ENCODE measurements at regions not wholly inside any gene's neighbourhood (a gene's known extent, or its start where the extent isn't known, plus 50 kb on each side); places are given as distances from the start of the nearest gene placed in this dataset.

DNA sequence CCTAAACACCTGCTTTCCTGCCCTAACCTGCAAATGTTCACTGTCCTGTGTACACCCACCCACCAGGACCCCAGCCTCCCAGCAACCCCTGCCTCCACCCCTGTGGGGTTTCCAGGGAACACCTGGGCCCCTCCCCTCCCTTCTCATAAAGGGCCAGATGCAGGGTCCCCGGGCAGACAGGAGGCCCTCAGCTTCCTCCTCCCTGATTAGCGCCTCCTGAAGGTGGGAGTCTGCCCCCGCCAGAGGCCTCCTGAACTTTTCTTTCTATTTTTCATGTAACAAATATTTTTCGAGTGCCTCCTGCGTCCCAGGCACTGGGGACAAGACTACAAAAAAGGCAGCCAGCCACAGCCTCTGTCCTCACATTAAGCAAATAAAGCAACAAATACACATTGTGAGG lies 135.4 kb upstream of the LINGO1 start:
- intact Hi-C loops (cut with DNase I): no loop called here
- no peak overlapping the region for H3K4me3 ChIP-seq
- WGBS, 4 donors: 50 to 55% (median 53%) methylated on average over 5 of the region's 5 CpGs
- DNase-seq (no peak), ATAC-seq (no peak)
- peaks cover 0 to 36% (median 10%) of the 10 kb centered on the region in 9 donors for H3K27me3 ChIP-seq
- no peaks in the 10 kb centered on the region for H3K4me1 ChIP-seq
- no peaks in the 10 kb centered on the region for H3K9me3 ChIP-seq
- no peak overlapping the region for H3K27ac ChIP-seq
- TF ChIP-seq POLR2A (IDR thresholded peaks at IDR 0.05): no peak
- TF ChIP-seq, protein P1, sequence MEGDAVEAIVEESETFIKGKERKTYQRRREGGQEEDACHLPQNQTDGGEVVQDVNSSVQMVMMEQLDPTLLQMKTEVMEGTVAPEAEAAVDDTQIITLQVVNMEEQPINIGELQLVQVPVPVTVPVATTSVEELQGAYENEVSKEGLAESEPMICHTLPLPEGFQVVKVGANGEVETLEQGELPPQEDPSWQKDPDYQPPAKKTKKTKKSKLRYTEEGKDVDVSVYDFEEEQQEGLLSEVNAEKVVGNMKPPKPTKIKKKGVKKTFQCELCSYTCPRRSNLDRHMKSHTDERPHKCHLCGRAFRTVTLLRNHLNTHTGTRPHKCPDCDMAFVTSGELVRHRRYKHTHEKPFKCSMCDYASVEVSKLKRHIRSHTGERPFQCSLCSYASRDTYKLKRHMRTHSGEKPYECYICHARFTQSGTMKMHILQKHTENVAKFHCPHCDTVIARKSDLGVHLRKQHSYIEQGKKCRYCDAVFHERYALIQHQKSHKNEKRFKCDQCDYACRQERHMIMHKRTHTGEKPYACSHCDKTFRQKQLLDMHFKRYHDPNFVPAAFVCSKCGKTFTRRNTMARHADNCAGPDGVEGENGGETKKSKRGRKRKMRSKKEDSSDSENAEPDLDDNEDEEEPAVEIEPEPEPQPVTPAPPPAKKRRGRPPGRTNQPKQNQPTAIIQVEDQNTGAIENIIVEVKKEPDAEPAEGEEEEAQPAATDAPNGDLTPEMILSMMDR (IDR thresholded peaks at IDR 0.05): no peak
- no peaks in the 10 kb centered on the region for H3K36me3 ChIP-seq

DNA sequence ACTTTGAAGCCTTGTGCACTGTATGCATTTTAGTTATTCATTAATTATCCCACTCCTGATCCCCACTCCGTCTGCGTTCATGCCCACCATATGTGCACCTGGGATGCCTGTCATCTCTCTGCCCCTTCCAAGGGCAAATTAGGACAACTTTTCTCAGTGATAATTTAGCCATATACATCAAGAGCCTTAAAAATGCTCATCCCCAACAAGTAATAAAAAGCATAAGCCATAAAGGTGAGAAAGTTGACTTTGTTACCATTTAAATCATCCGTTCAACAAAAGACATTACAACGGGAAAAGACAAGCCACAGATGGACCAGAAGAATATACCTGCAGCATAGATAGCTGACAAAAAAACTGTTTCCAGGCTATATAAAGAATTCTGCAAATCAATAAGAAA lies 131.4 kb upstream of the LINGO1 start:
- Histone ChIP-seq H3K27ac (no peak overlapping the region), H3K36me3 (no peaks in the 10 kb centered on the region), H3K9me3 (no peaks in the 10 kb centered on the region), H3K4me3 (no peak overlapping the region), H3K27me3 (peaks cover 0 to 43% (median 8%) of the 10 kb centered on the region in 9 donors), H3K4me1 (no peaks in the 10 kb centered on the region)
- TF ChIP-seq, protein P1 (IDR thresholded peaks at IDR 0.05): no peak
- TF ChIP-seq POLR2A (IDR thresholded peaks at IDR 0.05): no peak
- WGBS, 4 donors: 90 to 92% (median 91%) methylated on average over 4 of the region's 4 CpGs
- intact Hi-C loops (cut with DNase I): no loop called here
- DNase-seq (no peak), ATAC-seq (no peak)

DNA sequence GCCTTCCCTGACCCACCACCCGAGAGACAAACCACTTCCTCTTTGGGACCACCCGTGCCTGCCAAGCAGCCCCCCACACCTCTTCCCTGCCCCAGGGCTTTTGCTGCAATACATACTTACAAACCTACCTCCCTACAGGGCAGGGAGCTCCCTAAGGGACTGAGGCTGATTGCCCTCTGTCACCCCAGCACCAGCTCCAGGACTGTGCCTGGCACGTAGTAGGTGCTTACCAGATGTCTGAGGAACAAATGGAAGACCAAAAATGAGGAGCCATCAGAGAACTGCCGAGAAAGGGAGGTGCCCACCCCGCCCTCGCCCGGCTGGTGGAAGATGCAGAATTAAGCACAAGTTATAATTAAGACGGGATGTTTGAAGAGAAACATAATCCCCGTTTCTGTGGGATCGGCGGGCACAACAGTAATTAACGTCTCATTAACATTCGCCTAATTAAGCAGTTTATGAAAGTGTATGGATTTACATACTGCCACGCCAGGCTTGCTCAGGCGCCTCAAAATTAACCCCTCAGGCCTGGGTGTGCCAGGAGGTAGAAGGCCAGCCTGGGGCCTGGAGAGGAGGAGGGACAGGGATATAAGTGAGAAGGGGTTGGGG lies 130.1 kb upstream of the LINGO1 start:
- H3K9me3 ChIP-seq: no peaks in the 10 kb centered on the region
- WGBS, 4 donors: 74 to 78% (median 77%) methylated on average over 15 of the region's 15 CpGs
- H3K36me3 ChIP-seq: no peaks in the 10 kb centered on the region
- no peaks in the 10 kb centered on the region for H3K4me1 ChIP-seq
- intact Hi-C loops (cut with DNase I): no loop called here
- ATAC-seq (peak in 1 of 4 donors; percentile 25), DNase-seq (no peak)
- H3K4me3 ChIP-seq: no peak overlapping the region
- H3K27me3 ChIP-seq: peaks cover 0 to 37% (median 6%) of the 10 kb centered on the region in 9 donors
- no peak for TF ChIP-seq POLR2A (IDR thresholded peaks at IDR 0.05)
- TF ChIP-seq, protein P1 (IDR thresholded peaks at IDR 0.05): no peak
- no peak overlapping the region for H3K27ac ChIP-seq

DNA sequence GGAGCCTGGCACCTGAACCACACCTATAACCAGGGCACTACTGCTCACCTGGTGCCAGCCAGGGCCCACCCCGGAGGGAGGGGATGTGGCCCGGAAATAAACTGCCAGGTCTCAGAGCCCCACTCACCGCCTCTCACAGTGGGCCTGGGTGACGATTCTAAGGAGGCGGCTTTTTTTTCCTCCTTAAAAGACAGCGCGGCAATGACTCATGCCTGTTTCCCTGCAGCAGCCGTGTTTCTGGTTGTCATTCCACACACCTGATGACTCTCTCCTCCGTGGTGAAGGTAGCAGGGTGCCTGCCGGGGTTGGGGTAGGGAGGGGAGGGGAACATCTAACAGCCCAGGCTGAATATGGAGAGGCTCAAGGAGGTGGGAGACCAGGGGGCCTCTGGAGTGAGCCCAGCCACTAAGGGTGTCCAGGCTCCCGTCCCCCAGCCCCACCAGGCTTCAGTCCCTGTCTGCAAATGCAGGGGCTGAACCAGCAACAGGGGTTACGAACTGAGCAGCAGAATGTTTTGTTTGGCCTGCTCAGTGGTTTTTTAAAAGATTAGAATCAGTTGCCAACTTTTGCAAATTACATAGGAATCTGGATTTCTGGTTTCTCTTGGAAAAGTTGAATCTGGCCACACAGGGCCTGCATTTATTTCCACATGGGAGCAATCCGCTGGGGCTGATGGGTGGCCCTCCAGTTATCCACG lies 127.3 kb upstream of the LINGO1 start:
- no peak overlapping the region for H3K27ac ChIP-seq
- WGBS, 4 donors: 56 to 58% (median 57%) methylated on average over 12 to 14 of the region's 14 CpGs
- TF ChIP-seq, protein P1 (IDR thresholded peaks at IDR 0.05): no peak
- TF ChIP-seq POLR2A (IDR thresholded peaks at IDR 0.05): no peak
- no peaks in the 10 kb centered on the region for H3K9me3 ChIP-seq
- peaks cover 0 to 30% (median 1%) of the 10 kb centered on the region in 9 donors for H3K27me3 ChIP-seq
- no peak overlapping the region for H3K4me3 ChIP-seq
- ATAC-seq: no peak
- DNase-seq: no peak
- H3K36me3 ChIP-seq: no peaks in the 10 kb centered on the region
- no peaks in the 10 kb centered on the region for H3K4me1 ChIP-seq
- intact Hi-C loops (cut with DNase I): no loop called here

Data from heart left ventricle (tissue), 16 donors.